ENCODE measurements at regions not wholly inside any gene's neighbourhood (a gene's known extent, or its start where the extent isn't known, plus 50 kb on each side); places are given as distances from the start of the nearest gene placed in this dataset.

GRCh38 chr9:88235615-88236014 lies 97.3 kb upstream of the SPATA31C2 start:
- TF ChIP-seq CTCF (conservative IDR thresholded peaks at IDR 0.05; ENCODE audit: control insufficient read depth, insufficient read depth, low read depth, low read length): no peak
- no peak for DNase-seq (ENCODE audit: low read depth)

GRCh38 chr9:88234114-88234513 lies 95.8 kb upstream of the SPATA31C2 start:
- no peak for TF ChIP-seq CTCF (conservative IDR thresholded peaks at IDR 0.05; ENCODE audit: control insufficient read depth, insufficient read depth, low read depth, low read length)
- DNase-seq (ENCODE audit: low read depth): peak; percentile 14
- no peak overlapping the region for H3K4me3 ChIP-seq (ENCODE audit: control insufficient read depth, low read depth, low read length)

More at GRCh38 chr9:88235615-88236014, 97.3 kb upstream of the SPATA31C2 start:
- H3K4me3 ChIP-seq (ENCODE audit: control insufficient read depth, low read depth, low read length): no peak overlapping the region

GRCh38 chr9:88233091-88233490 lies 94.8 kb upstream of the SPATA31C2 start:
- no peak for TF ChIP-seq CTCF (conservative IDR thresholded peaks at IDR 0.05; ENCODE audit: control insufficient read depth, insufficient read depth, low read depth, low read length)
- no peak for DNase-seq (ENCODE audit: low read depth)
- H3K4me3 ChIP-seq (ENCODE audit: control insufficient read depth, low read depth, low read length): no peak overlapping the region

GRCh38 chr9:88230612-88231011 lies 92.3 kb upstream of the SPATA31C2 start:
- TF ChIP-seq CTCF (conservative IDR thresholded peaks at IDR 0.05; ENCODE audit: control insufficient read depth, insufficient read depth, low read depth, low read length): no peak
- DNase-seq (ENCODE audit: low read depth): peak; percentile 59
- no peak overlapping the region for H3K4me3 ChIP-seq (ENCODE audit: control insufficient read depth, low read depth, low read length)

- DNase-seq (ENCODE audit: low read depth): no peak
- H3K4me3 ChIP-seq (ENCODE audit: control insufficient read depth, low read depth, low read length): no peak overlapping the region
- no peak for TF ChIP-seq CTCF (conservative IDR thresholded peaks at IDR 0.05; ENCODE audit: control insufficient read depth, insufficient read depth, low read depth, low read length)
These were observed 91.2 kb upstream of the SPATA31C2 start for GRCh38 chr9:88229434-88229833.

GRCh38 chr9:88224938-88225337 lies 86.7 kb upstream of the SPATA31C2 start:
- DNase-seq (ENCODE audit: low read depth): no peak
- TF ChIP-seq CTCF (conservative IDR thresholded peaks at IDR 0.05; ENCODE audit: control insufficient read depth, insufficient read depth, low read depth, low read length): no peak
- no peak overlapping the region for H3K4me3 ChIP-seq (ENCODE audit: control insufficient read depth, low read depth, low read length)

GRCh38 chr9:88221105-88221504 lies 82.8 kb upstream of the SPATA31C2 start:
- no peak for DNase-seq (ENCODE audit: low read depth)
- no peak for TF ChIP-seq CTCF (conservative IDR thresholded peaks at IDR 0.05; ENCODE audit: control insufficient read depth, insufficient read depth, low read depth, low read length)
- H3K4me3 ChIP-seq (ENCODE audit: control insufficient read depth, low read depth, low read length): no peak overlapping the region

Data from fibroblast of mammary gland (primary cell).